Activated CD8-positive, alpha-beta memory T cell treated with anti-CD3 and anti-CD28 coated beads, Interleukin-2, amount 50 U/mL, for 1 hour (primary cell): ENCODE measurements at regions not wholly inside any gene's neighbourhood (a gene's known extent, or its start where the extent isn't known, plus 50 kb on each side); places are given as distances from the start of the nearest gene placed in this dataset.

Source experiments
- DNase-seq: peaks from one replicate; pipeline ENCODE4 v3.0.0-alpha.2; 2020; ENCODE audit errors: extremely low read depth

DNA sequence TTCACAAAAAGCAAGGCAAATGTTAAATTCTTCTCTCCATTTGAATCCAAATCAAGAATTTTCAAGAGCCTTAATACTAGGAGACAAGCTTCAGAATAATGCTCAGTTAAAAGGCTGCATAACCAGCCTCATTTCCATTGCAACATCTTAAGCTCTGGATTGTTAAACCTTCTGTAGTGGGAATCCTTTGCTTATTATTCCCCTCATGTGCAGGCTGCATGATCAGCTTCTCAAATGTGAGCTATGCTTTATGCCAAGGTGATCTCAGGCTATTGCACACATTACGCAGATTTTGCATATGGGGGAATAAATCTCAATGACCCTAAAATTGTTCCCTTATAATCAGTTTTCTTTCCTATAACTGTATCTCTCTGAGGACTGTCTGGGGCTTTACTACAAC is 71.7 kb upstream of the CCDC196 start:
- DNase-seq, result no peak

DNA sequence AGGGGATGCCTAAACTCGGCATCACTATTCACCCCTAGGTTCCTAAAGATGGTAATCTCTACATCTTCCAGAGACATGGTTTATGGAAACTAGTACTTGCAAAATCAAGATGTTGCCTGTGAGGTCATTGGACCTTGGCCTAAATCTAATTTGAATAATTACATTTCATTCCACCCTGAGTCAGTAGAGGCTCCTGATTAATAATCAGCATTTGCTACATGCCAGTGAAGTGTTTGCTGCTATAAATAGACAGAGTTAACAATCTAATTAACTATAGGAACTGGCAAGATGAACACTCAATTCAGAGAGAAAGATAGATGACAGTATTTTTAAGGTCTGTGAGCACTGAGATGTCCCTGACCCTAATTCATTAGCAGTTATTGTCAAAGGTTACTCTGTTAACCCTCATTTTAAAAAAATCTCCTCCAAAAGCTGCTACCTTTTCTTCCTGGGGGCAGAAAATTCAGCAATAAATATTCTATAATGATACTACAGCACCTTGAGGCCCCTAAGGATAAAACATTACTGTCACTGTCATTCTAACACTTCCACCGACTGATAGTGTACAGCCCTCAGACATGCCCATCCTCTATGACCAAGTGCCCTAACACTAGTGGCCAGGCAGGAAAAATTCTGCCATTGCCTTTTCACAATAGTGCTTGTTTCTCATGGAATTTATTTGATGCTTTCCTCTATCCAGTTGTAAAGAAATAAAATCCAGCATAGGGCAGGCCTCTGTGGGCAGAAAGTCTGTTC is 65.7 kb upstream of the CCDC196 start:
- no peak for DNase-seq

GRCh38 chr14:66421990-66422946 is 63.9 kb upstream of the CCDC196 start:
- DNase-seq, result no peak

DNA sequence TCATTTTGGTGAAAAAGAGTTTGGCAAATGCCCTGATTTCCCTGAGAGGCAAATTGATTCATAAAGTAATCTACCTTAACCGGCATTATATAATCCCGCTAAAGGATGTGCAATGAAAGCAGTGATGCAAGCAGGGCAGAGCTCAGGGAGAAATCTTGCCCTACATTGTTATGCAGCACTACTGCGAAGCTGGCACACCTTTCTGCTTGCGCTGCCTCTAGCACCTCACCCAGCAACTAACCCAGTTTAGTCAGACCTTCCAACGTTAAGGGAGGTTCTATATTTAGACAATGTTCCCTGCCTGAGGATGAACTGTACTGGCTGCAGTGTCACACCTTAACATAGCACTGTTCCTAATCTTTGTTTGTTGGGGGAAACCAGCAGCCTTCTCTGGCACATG is 60.8 kb upstream of the CCDC196 start:
- no peak for DNase-seq

GRCh38 chr14:66426451-66426850 is 59.7 kb upstream of the CCDC196 start:
- DNase-seq, result no peak

GRCh38 chr14:66432334-66432733 is 53.8 kb upstream of the CCDC196 start:
- no peak for DNase-seq

DNA sequence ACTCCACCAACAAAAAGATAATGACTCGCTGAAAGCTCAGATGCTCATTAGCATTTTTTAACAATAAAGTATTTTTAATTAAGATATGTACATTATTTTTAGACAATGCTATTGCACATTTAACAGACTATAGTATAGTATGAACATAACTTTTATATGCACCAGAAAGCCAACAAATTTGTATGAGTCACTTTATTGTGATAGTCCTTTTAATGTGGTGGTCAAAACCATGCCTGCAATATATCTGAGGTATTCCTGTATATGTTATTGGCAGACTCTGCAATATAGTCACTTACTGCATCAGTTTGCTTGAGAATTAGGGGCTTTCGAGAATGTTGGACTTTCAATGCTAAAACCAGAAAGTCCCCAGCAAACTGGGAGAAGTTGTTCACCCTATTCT is 51.7 kb upstream of the CCDC196 start:
- no peak for DNase-seq

DNA sequence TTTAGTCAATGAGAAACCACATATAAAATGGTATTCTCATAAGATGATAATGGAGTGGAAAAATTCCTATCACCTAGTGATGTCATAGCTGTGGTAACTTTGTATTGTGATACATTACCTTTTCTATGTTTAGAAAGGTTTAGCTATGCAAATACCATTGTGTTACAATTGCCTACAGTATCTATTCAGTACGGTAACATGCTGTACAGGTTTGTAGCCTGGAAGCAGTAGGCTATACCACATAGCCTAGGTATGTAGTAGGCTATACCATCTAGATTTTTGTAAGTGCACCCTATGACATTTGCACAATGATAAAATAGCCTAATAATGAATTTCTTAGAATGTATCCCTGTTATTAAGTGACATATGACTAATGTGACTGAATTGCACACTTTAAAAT is 50.5 kb upstream of the CCDC196 start:
- no peak for DNase-seq
